Nephron (organoid): ENCODE measurements at regions not wholly inside any gene's neighbourhood (a gene's known extent, or its start where the extent isn't known, plus 50 kb on each side); places are given as distances from the start of the nearest gene placed in this dataset.
"Not testable (repeated sequence)": the region's sequence is repeated elsewhere in the genome, so short reads cannot be mapped to it uniquely, and the experiment has no call there.

ENCODE experiments used
- H3K27ac Mint-ChIP-seq, 3 experiments: 2 replicates each; pipeline ENCODE4 v1.8.0; 2020; ENCODE audit warnings: mixed read lengths in 3 of 3, mild to moderate bottlenecking in 2 of 3, moderate library complexity in 1 of 3
- H3K27me3 Mint-ChIP-seq: 2 replicates; pipeline ENCODE4 v1.8.0; 2021; ENCODE audit warnings: low read depth, mild to moderate bottlenecking, moderate library complexity, mixed read lengths
- H3K36me3 Mint-ChIP-seq: 2 replicates; pipeline ENCODE4 v1.8.0; 2020; ENCODE audit warnings: low read depth, mixed read lengths
- H3K4me1 Mint-ChIP-seq: 2 replicates; pipeline ENCODE4 v1.8.0; 2020; ENCODE audit warnings: mixed read lengths
- H3K4me3 Mint-ChIP-seq, 3 experiments: 2 replicates each; pipeline ENCODE4 v1.8.0; 2020; ENCODE audit warnings: mild to moderate bottlenecking in 3 of 3, mixed read lengths in 3 of 3, moderate library complexity in 2 of 3
- H3K9me3 Mint-ChIP-seq: 2 replicates; pipeline ENCODE4 v1.8.0; 2020; ENCODE audit warnings: mixed read lengths
- CTCF ChIP-seq, 3 experiments: fragments of 200-600 bp; sonication (generic); IDR thresholded peaks; one replicate each; pipeline ENCODE4 v1.5.0; 2021; ENCODE audit warnings: antibody characterized with exemption in 3 of 3; ENCODE audit not compliant: unreplicated experiment in 3 of 3

- Mint-ChIP-seq H3K27ac (no peak overlapping the region), H3K4me1 (no peaks in the 10 kb centered on the region)
Measured at GRCh38 chr12:33533527-33533926, 93.9 kb upstream of the SYT10 start.

GRCh38 chr12:33536431-33536830 is 96.8 kb upstream of the SYT10 start:
- H3K27me3 Mint-ChIP-seq, result no peaks in the 10 kb centered on the region
- H3K4me1 Mint-ChIP-seq, result no peaks in the 10 kb centered on the region
- peaks cover 8% of the 10 kb centered on the region for H3K9me3 Mint-ChIP-seq
- no peak for TF ChIP-seq CTCF (IDR thresholded peaks at IDR 0.05; ENCODE audit: unreplicated experiment in 3 of 3)
- peak overlapping the region in 2 of 3 experiments; percentile 85 to 94 for H3K27ac Mint-ChIP-seq
- H3K4me3 Mint-ChIP-seq, result no peak overlapping the region
- no peaks in the 10 kb centered on the region for H3K36me3 Mint-ChIP-seq

More at GRCh38 chr12:33533527-33533926, 93.9 kb upstream of the SYT10 start:
- H3K27me3 Mint-ChIP-seq, result no peaks in the 10 kb centered on the region
- TF ChIP-seq CTCF (IDR thresholded peaks at IDR 0.05; ENCODE audit: unreplicated experiment in 3 of 3), result no peak
- H3K36me3 Mint-ChIP-seq, result no peaks in the 10 kb centered on the region
- H3K9me3 Mint-ChIP-seq, result no peaks in the 10 kb centered on the region
- no peak overlapping the region for H3K4me3 Mint-ChIP-seq

GRCh38 chr12:33546004-33546403 is 106.4 kb upstream of the SYT10 start:
- Mint-ChIP-seq H3K9me3 (peaks cover 11% of the 10 kb centered on the region), H3K36me3 (no peaks in the 10 kb centered on the region), H3K27ac (no peak overlapping the region), H3K4me1 (no peaks in the 10 kb centered on the region), H3K4me3 (no peak overlapping the region), H3K27me3 (no peaks in the 10 kb centered on the region)
- no peak for TF ChIP-seq CTCF (IDR thresholded peaks at IDR 0.05; ENCODE audit: unreplicated experiment in 3 of 3)

- no peak overlapping the region for H3K4me3 Mint-ChIP-seq
Measured at GRCh38 chr12:33547084-33547483, 107.5 kb upstream of the SYT10 start.

GRCh38 chr12:33550214-33550613 is 110.6 kb upstream of the SYT10 start:
- not testable (repeated sequence) for H3K27me3 Mint-ChIP-seq, H3K9me3 Mint-ChIP-seq, H3K36me3 Mint-ChIP-seq, H3K4me1 Mint-ChIP-seq, H3K27ac Mint-ChIP-seq, H3K4me3 Mint-ChIP-seq

More at GRCh38 chr12:33547084-33547483, 107.5 kb upstream of the SYT10 start:
- Mint-ChIP-seq H3K36me3 (no peaks in the 10 kb centered on the region), H3K27me3 (no peaks in the 10 kb centered on the region), H3K4me1 (no peaks in the 10 kb centered on the region), H3K27ac (no peak overlapping the region), H3K9me3 (peaks cover 11% of the 10 kb centered on the region)
- no peak for TF ChIP-seq CTCF (IDR thresholded peaks at IDR 0.05; ENCODE audit: unreplicated experiment in 3 of 3)

- Mint-ChIP-seq H3K27me3 (no peaks in the 10 kb centered on the region), H3K9me3 (peaks cover 9% of the 10 kb centered on the region), H3K27ac (no peak overlapping the region), H3K4me3 (no peak overlapping the region), H3K36me3 (no peaks in the 10 kb centered on the region), H3K4me1 (no peaks in the 10 kb centered on the region)
- no peak for TF ChIP-seq CTCF (IDR thresholded peaks at IDR 0.05; ENCODE audit: unreplicated experiment in 3 of 3)
Measured at GRCh38 chr12:33551006-33551405, 111.4 kb upstream of the SYT10 start.
